HEK293 (cell line): ENCODE measurements at regions not wholly inside any gene's neighbourhood (a gene's known extent, or its start where the extent isn't known, plus 50 kb on each side); places are given as distances from the start of the nearest gene placed in this dataset.

Source experiments
- CTCF ChIA-PET: fragments of 350-600 bp; formaldehyde crosslinking; extraction: SDS; loops from one replicate; lab custom pipeline; 2021; ENCODE audit warnings: antibody characterized with exemption; lab: Yijun Ruan, JAX
- POLR2A ChIA-PET: fragments of 300-600 bp; formaldehyde crosslinking; extraction: SDS; loops from one replicate; lab custom pipeline; 2020; ENCODE audit warnings: antibody characterized with exemption, inconsistent platforms; lab: Yijun Ruan, JAX
- H3K27ac ChIP-seq: fragments of 200-500 bp; sonication (Bioruptor generic); 2 replicates; pipeline ENCODE4 v1.5.1; 2014; ENCODE audit warnings: low read depth, low read length, control low read depth, inconsistent platforms; ENCODE audit errors: extremely low read depth
- H3K36me3 ChIP-seq, 2 experiments: fragments of 200-500 bp in 1 of 2; sonication (Bioruptor generic) in 1 of 2; 1 replicate in 1 of 2; 2 replicates in 1 of 2; pipeline ENCODE4 v1.5.1; 2014 to 2017; ENCODE audit warnings: inconsistent platforms in 2 of 2, low read length in 2 of 2; ENCODE audit not compliant: control insufficient read depth in 2 of 2, insufficient read depth in 1 of 2
- H3K4me1 ChIP-seq: fragments of 200-500 bp; sonication (Bioruptor generic); 2 replicates; pipeline ENCODE4 v1.5.1; 2014; ENCODE audit warnings: mild to moderate bottlenecking, low read length, inconsistent platforms; ENCODE audit not compliant: control insufficient read depth, insufficient read depth
- H3K4me3 ChIP-seq: 2 replicates; pipeline ENCODE4 v1.5.1; 2011; ENCODE audit warnings: low read depth, mild to moderate bottlenecking, control low read depth, low read length, moderate library complexity
- H3K9me3 ChIP-seq: fragments of 200-500 bp; sonication (Bioruptor generic); 2 replicates; pipeline ENCODE4 v1.5.1; 2014; ENCODE audit warnings: low read depth, low read length, inconsistent platforms; ENCODE audit not compliant: control insufficient read depth, insufficient read depth
- FEZF1 ChIP-seq: fragments of 450-650 bp; formaldehyde crosslinking; IDR thresholded peaks from 2 replicates; pipeline ENCODE4 v1.5.1; 2016; ENCODE audit warnings: missing biosample characterization, missing genetic modification characterization
- GLI2 ChIP-seq: fragments of 450-650 bp; formaldehyde crosslinking; IDR thresholded peaks from 2 replicates; pipeline ENCODE4; 2017; ENCODE audit warnings: missing biosample characterization, missing genetic modification characterization, low read depth, borderline replicate concordance
- PRDM2 ChIP-seq: fragments of 450-650 bp; formaldehyde crosslinking; IDR thresholded peaks from 2 replicates; pipeline ENCODE4 v1.5.1; 2016; ENCODE audit warnings: missing biosample characterization, missing genetic modification characterization, borderline replicate concordance
- REPIN1 ChIP-seq: fragments of 450-650 bp; formaldehyde crosslinking; IDR thresholded peaks from 2 replicates; pipeline ENCODE4 v1.5.1; 2017; ENCODE audit warnings: missing biosample characterization, missing genetic modification characterization, low read depth
- REST ChIP-seq: fragments of 450-650 bp; formaldehyde crosslinking; IDR thresholded peaks from 2 replicates; pipeline ENCODE4 v1.5.1; 2016; ENCODE audit warnings: missing biosample characterization, missing genetic modification characterization
- SALL2 ChIP-seq: fragments of 450-650 bp; formaldehyde crosslinking; IDR thresholded peaks from 2 replicates; pipeline ENCODE4 v1.5.0; 2017; ENCODE audit warnings: missing biosample characterization, mild to moderate bottlenecking, missing genetic modification characterization, borderline replicate concordance
- TRIM28 ChIP-seq: IDR thresholded peaks from 2 replicates; pipeline ENCODE4 v1.6.1; 2011; ENCODE audit warnings: low read length, control low read depth, borderline replicate concordance
- ZBTB49 ChIP-seq: fragments of 450-650 bp; formaldehyde crosslinking; IDR thresholded peaks from 2 replicates; pipeline ENCODE4 v1.5.1; 2016; ENCODE audit warnings: missing biosample characterization, missing genetic modification characterization, low read depth
- ZIC2 ChIP-seq: fragments of 450-650 bp; formaldehyde crosslinking; IDR thresholded peaks from 2 replicates; pipeline ENCODE4 v1.5.1; 2016; ENCODE audit warnings: missing biosample characterization, missing genetic modification characterization
- ZNF140 ChIP-seq: fragments of 450-650 bp; formaldehyde crosslinking; IDR thresholded peaks from 2 replicates; pipeline ENCODE4 v1.5.1; 2016; ENCODE audit warnings: missing biosample characterization, missing genetic modification characterization
- ZNF146 ChIP-seq: fragments of 450-650 bp; formaldehyde crosslinking; IDR thresholded peaks from 2 replicates; pipeline ENCODE4 v1.5.1; 2016; ENCODE audit warnings: missing biosample characterization, missing genetic modification characterization
- ZNF280C ChIP-seq: fragments of 450-650 bp; formaldehyde crosslinking; IDR thresholded peaks from 2 replicates; pipeline ENCODE4 v1.5.1; 2016; ENCODE audit warnings: missing biosample characterization, missing genetic modification characterization
- ZNF362 ChIP-seq: fragments of 450-650 bp; formaldehyde crosslinking; IDR thresholded peaks from 2 replicates; pipeline ENCODE4 v1.5.1; 2016; ENCODE audit warnings: missing biosample characterization, missing genetic modification characterization
- ZNF473 ChIP-seq: fragments of 450-650 bp; formaldehyde crosslinking; IDR thresholded peaks from 2 replicates; pipeline ENCODE4 v1.5.1; 2017; ENCODE audit warnings: missing biosample characterization, missing genetic modification characterization
- ZSCAN4 ChIP-seq: fragments of 450-650 bp; formaldehyde crosslinking; IDR thresholded peaks from 2 replicates; pipeline ENCODE4 v1.5.1; 2017; ENCODE audit warnings: missing biosample characterization, missing genetic modification characterization

GRCh38 chr11:113634940-113635575, 71.0 kb downstream of the TMPRSS5 start:
- ChIA-PET CTCF (interaction anchor here (1.0 to 1.1 kb wide), 2 partner anchors 12 to 57 kb away, joined by 3 read pairs; no protein-coding TSS in a partner anchor), POLR2A (no interaction called here)
- Histone ChIP-seq H3K4me3 (no peak overlapping the region), H3K36me3 (no peaks in the 10 kb centered on the region), H3K9me3 (no peaks in the 10 kb centered on the region), H3K4me1 (no peaks in the 10 kb centered on the region), H3K27ac (no peak overlapping the region)
- TF ChIP-seq ZNF362 (tag by site-specific recombination) (no peak), REPIN1 (tag by site-specific recombination) (no peak), FEZF1 (tag by site-specific recombination) (no peak), ZNF146 (tag by site-specific recombination) (no peak), TRIM28 (no peak), PRDM2 (tag by site-specific recombination) (no peak), GLI2 (no peak)

GRCh38 chr11:113632981-113633380, 73.1 kb downstream of the TMPRSS5 start:
- Histone ChIP-seq H3K27ac (no peak overlapping the region), H3K9me3 (no peaks in the 10 kb centered on the region), H3K4me1 (no peaks in the 10 kb centered on the region), H3K36me3 (no peaks in the 10 kb centered on the region), H3K4me3 (no peak overlapping the region)
- CTCF ChIA-PET, result no interaction called here
- POLR2A ChIA-PET, result no interaction called here
- TF ChIP-seq ZNF280C (tag by site-specific recombination) (no peak), REST (no peak), ZSCAN4 (tag by site-specific recombination) (no peak), ZNF473 (tag by site-specific recombination) (no peak), ZBTB49 (no peak), ZNF140 (tag by site-specific recombination) (no peak), SALL2 (tag by site-specific recombination) (no peak), ZIC2 (tag by site-specific recombination) (no peak)
